RWPE2 (cell line): ENCODE measurements at regions not wholly inside any gene's neighbourhood (a gene's known extent, or its start where the extent isn't known, plus 50 kb on each side); places are given as distances from the start of the nearest gene placed in this dataset.

Source experiments
- ATAC-seq: fragments of 200-7000 bp; cut with Tn5 transposase; 3 replicates; pipeline ENCODE4 v1.9.1; 2021; ENCODE audit warnings: low read depth
- DNase-seq: peaks from one replicate; pipeline ENCODE4 v3.0.0-alpha.2; 2020; ENCODE audit warnings: low spot score
- H3K27ac ChIP-seq: fragments of 450-650 bp; 2 replicates; pipeline ENCODE4 v1.5.1; 2017; ENCODE audit warnings: mild to moderate bottlenecking; ENCODE audit not compliant: poor library complexity, severe bottlenecking
- H3K27me3 ChIP-seq: fragments of 250-450 bp; sonication (Bioruptor Pico); 2 replicates; pipeline ENCODE4 v1.5.1; 2021; ENCODE audit warnings: mild to moderate bottlenecking, moderate library complexity; ENCODE audit not compliant: insufficient read depth, poor library complexity, severe bottlenecking
- H3K36me3 ChIP-seq: fragments of 250-450 bp; sonication (Bioruptor Pico); 2 replicates; pipeline ENCODE4 v1.5.1; 2020; ENCODE audit warnings: low read depth, mild to moderate bottlenecking, moderate library complexity
- H3K4me1 ChIP-seq: fragments of 250-450 bp; sonication (Bioruptor Pico); 2 replicates; pipeline ENCODE4 v1.5.1; 2021; ENCODE audit warnings: mild to moderate bottlenecking, moderate library complexity; ENCODE audit not compliant: insufficient read depth, poor library complexity, severe bottlenecking
- H3K4me3 ChIP-seq: fragments of 250-450 bp; sonication (Bioruptor Pico); 2 replicates; pipeline ENCODE4 v1.5.1; 2021; ENCODE audit warnings: mild to moderate bottlenecking, moderate library complexity; ENCODE audit not compliant: severe bottlenecking
- H3K9me3 ChIP-seq: fragments of 250-450 bp; sonication (Bioruptor Pico); 2 replicates; pipeline ENCODE4 v1.5.1; 2021; ENCODE audit warnings: mild to moderate bottlenecking, moderate library complexity; ENCODE audit not compliant: severe bottlenecking
- TF ChIP-seq, protein P1 (sequence below): fragments of 450-650 bp; IDR thresholded peaks from one replicate; pipeline ENCODE4 v1.5.1; 2017; ENCODE audit warnings: mild to moderate bottlenecking, moderate library complexity; ENCODE audit not compliant: poor library complexity, severe bottlenecking

DNA sequence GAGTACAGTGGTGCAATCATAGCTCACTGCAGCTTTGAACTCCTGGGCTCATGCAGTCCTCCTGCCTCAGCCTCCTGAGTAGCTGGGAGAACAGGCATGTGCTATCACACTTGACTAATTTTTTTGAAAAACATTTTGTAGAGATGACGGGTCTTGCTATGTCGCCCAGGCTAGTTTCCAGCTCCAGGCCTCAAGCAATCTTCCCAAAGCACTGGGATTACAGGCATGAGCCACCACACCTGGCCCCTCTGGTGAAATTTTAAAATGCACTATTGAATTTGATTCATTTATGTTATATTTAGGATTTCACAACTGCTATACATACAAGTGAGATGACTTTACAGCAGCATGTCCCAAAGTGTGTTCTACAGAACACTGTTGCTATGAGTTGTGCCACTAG lies 50.8 kb upstream of the TPM1 start:
- Histone ChIP-seq H3K4me3 (no peak overlapping the region), H3K36me3 (no peaks in the 10 kb centered on the region), H3K9me3 (no peaks in the 10 kb centered on the region), H3K27me3 (no peaks in the 10 kb centered on the region), H3K27ac (no peak overlapping the region), H3K4me1 (peaks cover 8% of the 10 kb centered on the region)
- ATAC-seq (no peak), DNase-seq (no peak)
- TF ChIP-seq, protein P1, sequence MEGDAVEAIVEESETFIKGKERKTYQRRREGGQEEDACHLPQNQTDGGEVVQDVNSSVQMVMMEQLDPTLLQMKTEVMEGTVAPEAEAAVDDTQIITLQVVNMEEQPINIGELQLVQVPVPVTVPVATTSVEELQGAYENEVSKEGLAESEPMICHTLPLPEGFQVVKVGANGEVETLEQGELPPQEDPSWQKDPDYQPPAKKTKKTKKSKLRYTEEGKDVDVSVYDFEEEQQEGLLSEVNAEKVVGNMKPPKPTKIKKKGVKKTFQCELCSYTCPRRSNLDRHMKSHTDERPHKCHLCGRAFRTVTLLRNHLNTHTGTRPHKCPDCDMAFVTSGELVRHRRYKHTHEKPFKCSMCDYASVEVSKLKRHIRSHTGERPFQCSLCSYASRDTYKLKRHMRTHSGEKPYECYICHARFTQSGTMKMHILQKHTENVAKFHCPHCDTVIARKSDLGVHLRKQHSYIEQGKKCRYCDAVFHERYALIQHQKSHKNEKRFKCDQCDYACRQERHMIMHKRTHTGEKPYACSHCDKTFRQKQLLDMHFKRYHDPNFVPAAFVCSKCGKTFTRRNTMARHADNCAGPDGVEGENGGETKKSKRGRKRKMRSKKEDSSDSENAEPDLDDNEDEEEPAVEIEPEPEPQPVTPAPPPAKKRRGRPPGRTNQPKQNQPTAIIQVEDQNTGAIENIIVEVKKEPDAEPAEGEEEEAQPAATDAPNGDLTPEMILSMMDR = no peak

DNA sequence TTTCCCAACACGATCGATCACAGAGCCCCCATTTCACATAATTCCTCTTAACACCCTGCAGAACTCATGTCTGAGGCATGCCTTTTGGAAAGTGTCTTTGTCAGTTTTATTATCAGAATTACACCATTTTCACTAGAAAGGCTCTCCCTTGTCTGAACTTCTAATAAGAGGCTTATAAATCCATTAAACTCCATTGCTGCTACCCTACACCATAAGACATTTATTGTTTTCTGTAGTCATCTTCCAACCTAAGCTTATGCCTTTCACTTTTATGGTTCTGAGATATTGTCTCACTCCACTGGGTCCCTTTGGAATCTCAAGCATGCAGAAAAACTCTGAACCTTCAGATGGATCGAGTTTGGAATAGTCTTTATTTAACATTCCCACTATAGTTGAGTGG lies 50.2 kb upstream of the TPM1 start:
- TF ChIP-seq, protein P1 = no peak
- DNase-seq (no peak), ATAC-seq (no peak)
- no peaks in the 10 kb centered on the region for H3K27me3 ChIP-seq
- no peaks in the 10 kb centered on the region for H3K36me3 ChIP-seq
- H3K4me1 ChIP-seq = peaks cover 8% of the 10 kb centered on the region
- no peak overlapping the region for H3K27ac ChIP-seq
- no peak overlapping the region for H3K4me3 ChIP-seq
- H3K9me3 ChIP-seq = no peaks in the 10 kb centered on the region
